ENCODE measurements at regions not wholly inside any gene's neighbourhood (a gene's known extent, or its start where the extent isn't known, plus 50 kb on each side); places are given as distances from the start of the nearest gene placed in this dataset.

GRCh38 chr13:106635616-106636015 lies 67.7 kb upstream of the ARGLU1 start:
- no peak for DNase-seq

- DNase-seq: no peak
Measured at GRCh38 chr13:106633321-106633720, 65.4 kb upstream of the ARGLU1 start.

- no peak for DNase-seq
Measured at GRCh38 chr13:106630650-106631049, 62.7 kb upstream of the ARGLU1 start.

GRCh38 chr13:106630162-106630561 lies 62.2 kb upstream of the ARGLU1 start:
- DNase-seq: no peak

- DNase-seq: no peak
Measured at GRCh38 chr13:106628936-106629659, 61.2 kb upstream of the ARGLU1 start.

- no peak for DNase-seq
Measured at GRCh38 chr13:106626473-106626872, 58.5 kb upstream of the ARGLU1 start.

- no peak for DNase-seq
Measured at GRCh38 chr13:106625578-106625977, 57.6 kb upstream of the ARGLU1 start.

- DNase-seq: no peak
Measured at GRCh38 chr13:106623799-106624460, 56.0 kb upstream of the ARGLU1 start.

DNA sequence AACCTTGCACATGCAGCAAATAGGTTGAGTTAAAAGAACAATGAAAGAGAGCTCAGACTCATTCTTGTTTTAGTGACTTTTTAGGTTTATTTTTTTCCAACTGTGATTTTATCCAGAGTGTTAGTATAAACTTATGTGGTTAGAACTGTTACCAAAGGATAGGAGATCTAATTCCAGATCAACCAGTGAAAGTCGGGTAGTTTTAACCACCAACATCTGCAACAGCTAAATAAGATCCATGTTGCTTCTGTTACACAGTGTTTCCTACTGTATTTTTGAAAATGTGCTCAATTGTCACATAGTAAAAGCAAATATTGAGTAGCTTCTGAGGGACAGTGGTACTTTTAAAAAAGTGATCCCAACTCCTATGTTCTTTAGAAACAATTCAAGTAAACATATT lies 53.9 kb upstream of the ARGLU1 start:
- DNase-seq: no peak

DNA sequence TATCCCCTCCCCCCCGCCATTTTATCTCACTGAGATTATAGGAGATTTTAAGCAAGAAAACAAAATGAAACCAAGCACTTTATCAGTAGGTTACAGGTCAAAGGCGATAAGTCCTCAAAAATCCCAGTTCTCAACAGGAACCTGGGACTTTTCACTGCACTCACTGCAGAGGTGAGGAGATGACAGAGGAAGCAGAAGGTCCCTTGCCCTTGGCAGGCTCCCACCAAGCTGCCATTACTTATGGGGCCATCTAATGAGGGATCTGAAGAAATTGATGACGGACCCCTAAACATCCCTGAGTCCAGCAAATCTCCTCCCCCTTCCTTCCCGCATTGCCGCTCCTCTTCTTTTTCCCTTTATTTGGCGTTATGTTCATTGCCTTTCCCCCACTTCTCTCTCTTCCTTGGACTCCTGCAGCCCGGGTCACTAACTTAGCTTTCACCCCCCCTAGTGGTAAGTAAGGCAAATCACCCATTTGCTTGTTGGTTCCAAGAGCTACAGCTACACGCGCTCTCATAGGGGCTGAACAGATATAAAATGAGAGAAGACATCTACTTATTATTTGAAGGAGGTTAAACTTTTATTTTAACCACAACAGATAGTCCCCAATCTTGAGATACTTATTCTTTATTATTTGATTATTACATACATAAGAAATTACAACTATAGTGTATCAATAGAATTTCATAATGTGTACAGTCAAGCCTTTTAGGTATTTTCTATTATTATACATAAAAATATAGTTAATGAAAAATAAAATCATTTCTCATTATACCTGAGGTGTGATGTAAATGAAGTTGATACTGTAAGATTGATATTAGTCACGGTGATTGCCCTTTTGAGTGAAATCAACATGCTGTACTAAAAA lies 52.0 kb upstream of the ARGLU1 start:
- DNase-seq: peak; percentile 57

Measured in NCI-H2171 (cell line).